ENCODE measurements at regions not wholly inside any gene's neighbourhood (a gene's known extent, or its start where the extent isn't known, plus 50 kb on each side); places are given as distances from the start of the nearest gene placed in this dataset.

DNA sequence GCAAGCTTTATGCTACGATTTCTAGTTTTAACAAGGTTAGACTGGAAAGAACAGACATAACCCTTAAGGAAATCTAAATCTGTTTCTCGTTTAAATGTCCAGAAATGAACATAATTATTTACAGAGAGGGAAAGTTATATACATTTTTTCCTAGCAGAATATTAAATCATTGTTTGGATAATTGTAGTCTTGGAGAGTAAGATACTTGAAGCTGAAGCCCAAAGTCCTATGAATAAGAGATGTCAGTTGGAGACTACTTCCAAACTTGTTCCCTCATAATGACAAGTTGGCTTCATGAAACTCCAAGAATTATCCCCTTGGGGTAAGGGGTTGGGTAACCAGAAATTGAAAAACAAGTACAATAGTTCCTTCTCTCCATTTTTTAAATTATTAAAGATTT is 911.1 kb upstream of the MAN1A1 start:
- TF ChIP-seq, protein P1, sequence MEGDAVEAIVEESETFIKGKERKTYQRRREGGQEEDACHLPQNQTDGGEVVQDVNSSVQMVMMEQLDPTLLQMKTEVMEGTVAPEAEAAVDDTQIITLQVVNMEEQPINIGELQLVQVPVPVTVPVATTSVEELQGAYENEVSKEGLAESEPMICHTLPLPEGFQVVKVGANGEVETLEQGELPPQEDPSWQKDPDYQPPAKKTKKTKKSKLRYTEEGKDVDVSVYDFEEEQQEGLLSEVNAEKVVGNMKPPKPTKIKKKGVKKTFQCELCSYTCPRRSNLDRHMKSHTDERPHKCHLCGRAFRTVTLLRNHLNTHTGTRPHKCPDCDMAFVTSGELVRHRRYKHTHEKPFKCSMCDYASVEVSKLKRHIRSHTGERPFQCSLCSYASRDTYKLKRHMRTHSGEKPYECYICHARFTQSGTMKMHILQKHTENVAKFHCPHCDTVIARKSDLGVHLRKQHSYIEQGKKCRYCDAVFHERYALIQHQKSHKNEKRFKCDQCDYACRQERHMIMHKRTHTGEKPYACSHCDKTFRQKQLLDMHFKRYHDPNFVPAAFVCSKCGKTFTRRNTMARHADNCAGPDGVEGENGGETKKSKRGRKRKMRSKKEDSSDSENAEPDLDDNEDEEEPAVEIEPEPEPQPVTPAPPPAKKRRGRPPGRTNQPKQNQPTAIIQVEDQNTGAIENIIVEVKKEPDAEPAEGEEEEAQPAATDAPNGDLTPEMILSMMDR (conservative IDR thresholded peaks at IDR 0.05; ENCODE audit: low read depth, low read length), result no peak
- no peak for TF ChIP-seq EZH2 (IDR thresholded peaks at IDR 0.05; ENCODE audit: borderline replicate concordance, low read depth, low read length, poor library complexity, severe bottlenecking)
